HCEC 1CT (cell line): ENCODE measurements at regions not wholly inside any gene's neighbourhood (a gene's known extent, or its start where the extent isn't known, plus 50 kb on each side); places are given as distances from the start of the nearest gene placed in this dataset.

ENCODE experiments used
- DNase-seq: peaks from one replicate; pipeline ENCODE4 v3.0.0-alpha.2; 2017

- peak; percentile 83 for DNase-seq
Observed at GRCh38 chr5:122723606-122724352, 51.1 kb upstream of the SNX2 start.
